Esophagus squamous epithelium (tissue), 5 donors: ENCODE measurements at regions not wholly inside any gene's neighbourhood (a gene's known extent, or its start where the extent isn't known, plus 50 kb on each side); places are given as distances from the start of the nearest gene placed in this dataset.

Experiments used
- DNase-seq: peaks from one replicate; lab custom pipeline; 2025; lab: John Stamatoyannopoulos, UW
- H3K27ac ChIP-seq, 4 donors: fragments of 200-600 bp; sonication (generic); one replicate each; pipeline ENCODE4 v1.5.1; 2016 to 2019; ENCODE audit warnings: mild to moderate bottlenecking in 1 of 4
- H3K27me3 ChIP-seq, 4 donors: fragments of 200-600 bp; sonication (generic); 1 replicate in 3 of 4; 2 replicates in 1 of 4; pipeline versions ENCODE4 v1.5.1 to v1.6.0; 2017 to 2021; ENCODE audit warnings: antibody characterized with exemption in 1 of 4
- H3K36me3 ChIP-seq, 3 donors: fragments of 200-600 bp; sonication (generic); one replicate each; pipeline ENCODE4 v1.5.1; 2016 to 2019
- H3K4me1 ChIP-seq, 3 donors: fragments of 200-600 bp; sonication (generic); one replicate each; pipeline ENCODE4 v1.5.1; 2017 to 2019
- H3K4me3 ChIP-seq, 4 donors: fragments of 200-600 bp; sonication (generic); 1 replicate in 3 of 4; 2 replicates in 1 of 4; pipeline ENCODE4 v1.5.1; 2016 to 2019; ENCODE audit warnings: mild to moderate bottlenecking in 2 of 4, moderate library complexity in 1 of 4
- H3K9me3 ChIP-seq, 3 donors: fragments of 200-600 bp; sonication (generic); one replicate each; pipeline ENCODE4 v1.5.1; 2016 to 2019
- POLR2A ChIP-seq, 4 donors: fragments of 450-650 bp; IDR thresholded peaks; one replicate each; pipeline ENCODE4 v1.6.1; 2017; ENCODE audit warnings: antibody characterized with exemption in 4 of 4, mild to moderate bottlenecking in 4 of 4, moderate library complexity in 3 of 4
- WGBS, 2 donors: methylation state at CpG; one replicate each; pipeline ENCODE4 v1.1.5; 2018; 5-methylcytosine and 5-hydroxymethylcytosine counted together
- intact Hi-C: fragments of 100-400 bp; cut with DNase I; formaldehyde crosslinking; loops from one replicate; pipeline ENCODE4 v1.15.0; 2022
- TF ChIP-seq, protein P1 (sequence below), 6 experiments: fragments of 450-650 bp in 4 of 6; fragments of 200-600 bp in 2 of 6; sonication (generic) in 2 of 6; IDR thresholded peaks; one replicate each; pipeline ENCODE4 v1.5.1; 2016 to 2019; ENCODE audit warnings: antibody characterized with exemption in 6 of 6, mild to moderate bottlenecking in 4 of 6, moderate library complexity in 4 of 6
- donor health status: DM: yes; HTN: yes; CAD: no.

DNA sequence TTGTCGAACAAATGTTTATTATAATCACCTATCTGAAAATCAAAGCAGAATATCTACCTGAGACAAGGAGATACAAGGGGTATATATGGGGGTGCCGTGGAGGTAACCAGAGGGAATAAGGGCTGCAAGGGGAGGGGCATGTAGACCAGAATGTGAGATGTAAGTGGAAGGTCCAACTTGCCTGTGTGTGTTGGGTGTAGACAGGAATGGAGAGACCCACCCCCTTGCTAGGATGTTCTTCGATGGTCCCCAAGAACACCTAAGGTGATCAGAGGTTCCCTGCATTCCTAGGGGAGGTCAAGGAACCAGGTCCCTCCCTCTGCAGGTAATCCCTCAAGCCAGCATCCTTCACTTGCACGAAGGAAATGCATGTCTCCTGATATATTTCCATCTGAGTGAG is 167.9 kb downstream of the DICER1 start:
- H3K36me3 ChIP-seq: no peaks in the 10 kb centered on the region
- H3K27ac ChIP-seq: no peak overlapping the region
- H3K9me3 ChIP-seq: no peaks in the 10 kb centered on the region
- WGBS, 2 donors: 55 to 73% methylated on average over 4 of the region's 4 CpGs
- intact Hi-C loops: no loop called here
- no peak overlapping the region for H3K4me3 ChIP-seq
- H3K4me1 ChIP-seq: no peaks in the 10 kb centered on the region
- DNase-seq: no peak
- TF ChIP-seq, protein P1, sequence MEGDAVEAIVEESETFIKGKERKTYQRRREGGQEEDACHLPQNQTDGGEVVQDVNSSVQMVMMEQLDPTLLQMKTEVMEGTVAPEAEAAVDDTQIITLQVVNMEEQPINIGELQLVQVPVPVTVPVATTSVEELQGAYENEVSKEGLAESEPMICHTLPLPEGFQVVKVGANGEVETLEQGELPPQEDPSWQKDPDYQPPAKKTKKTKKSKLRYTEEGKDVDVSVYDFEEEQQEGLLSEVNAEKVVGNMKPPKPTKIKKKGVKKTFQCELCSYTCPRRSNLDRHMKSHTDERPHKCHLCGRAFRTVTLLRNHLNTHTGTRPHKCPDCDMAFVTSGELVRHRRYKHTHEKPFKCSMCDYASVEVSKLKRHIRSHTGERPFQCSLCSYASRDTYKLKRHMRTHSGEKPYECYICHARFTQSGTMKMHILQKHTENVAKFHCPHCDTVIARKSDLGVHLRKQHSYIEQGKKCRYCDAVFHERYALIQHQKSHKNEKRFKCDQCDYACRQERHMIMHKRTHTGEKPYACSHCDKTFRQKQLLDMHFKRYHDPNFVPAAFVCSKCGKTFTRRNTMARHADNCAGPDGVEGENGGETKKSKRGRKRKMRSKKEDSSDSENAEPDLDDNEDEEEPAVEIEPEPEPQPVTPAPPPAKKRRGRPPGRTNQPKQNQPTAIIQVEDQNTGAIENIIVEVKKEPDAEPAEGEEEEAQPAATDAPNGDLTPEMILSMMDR (IDR thresholded peaks at IDR 0.05): no peak
- TF ChIP-seq POLR2A (IDR thresholded peaks at IDR 0.05): no peak
- H3K27me3 ChIP-seq: no peaks in the 10 kb centered on the region

DNA sequence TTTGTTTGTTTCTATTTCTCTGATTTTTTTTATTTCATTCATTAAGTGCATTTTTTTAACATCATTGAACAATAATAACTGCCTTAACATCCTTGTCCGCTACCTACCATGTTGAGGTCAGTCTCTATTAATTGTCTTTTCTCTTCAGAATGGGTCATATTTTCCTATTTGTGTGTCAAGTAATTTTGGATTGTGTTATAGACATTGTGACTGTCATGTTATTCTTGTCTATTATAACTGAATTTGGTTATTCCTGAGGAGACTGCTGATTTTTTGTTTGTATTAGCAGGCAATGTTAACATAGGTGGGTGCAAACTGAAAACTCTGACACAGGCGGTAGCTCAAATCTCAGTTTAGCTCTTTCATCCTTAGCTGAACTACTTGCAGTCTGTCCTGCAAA is 169.9 kb downstream of the DICER1 start:
- no peak overlapping the region for H3K4me3 ChIP-seq
- no peaks in the 10 kb centered on the region for H3K4me1 ChIP-seq
- 93 to 96% methylated on average over 2 of the region's 2 CpGs for WGBS, 2 donors
- DNase-seq: no peak
- H3K36me3 ChIP-seq: no peaks in the 10 kb centered on the region
- H3K27me3 ChIP-seq: no peaks in the 10 kb centered on the region
- no peak overlapping the region for H3K27ac ChIP-seq
- no peak for TF ChIP-seq POLR2A (IDR thresholded peaks at IDR 0.05)
- TF ChIP-seq, protein P1 (IDR thresholded peaks at IDR 0.05): no peak
- intact Hi-C loops: no loop called here
- H3K9me3 ChIP-seq: no peaks in the 10 kb centered on the region

DNA sequence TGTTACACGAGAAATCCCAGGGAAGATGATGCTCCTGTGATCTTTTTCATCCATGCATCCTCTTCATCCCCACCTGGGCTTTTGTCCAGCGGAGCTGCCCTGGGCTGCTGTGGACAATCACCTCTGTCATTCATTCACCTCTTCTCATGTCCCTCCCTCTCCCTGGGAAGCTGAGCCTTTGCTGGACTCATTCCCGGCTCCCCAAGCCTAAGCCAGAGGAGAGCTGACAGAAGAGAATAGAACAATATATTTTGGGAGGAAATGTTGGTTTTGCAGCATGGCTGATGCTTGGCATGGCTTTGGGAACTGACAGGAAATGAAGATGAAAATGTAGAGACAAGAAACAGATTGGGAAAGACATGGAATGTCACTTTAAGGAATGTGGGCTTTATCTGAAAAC is 177.4 kb downstream of the DICER1 start:
- TF ChIP-seq, protein P1 (IDR thresholded peaks at IDR 0.05): no peak
- no peak for TF ChIP-seq POLR2A (IDR thresholded peaks at IDR 0.05)
- Histone ChIP-seq H3K27me3 (no peaks in the 10 kb centered on the region), H3K27ac (no peak overlapping the region), H3K4me3 (no peak overlapping the region), H3K9me3 (no peaks in the 10 kb centered on the region), H3K4me1 (no peaks in the 10 kb centered on the region), H3K36me3 (no peaks in the 10 kb centered on the region)
- no peak for DNase-seq
- intact Hi-C loops: no loop called here
- WGBS, 2 donors: 52 to 55% methylated on average over 2 to 3 of the region's 3 CpGs

GRCh38 chr14:94977016-94977415 is 180.3 kb downstream of the DICER1 start:
- DNase-seq: no peak
- WGBS, 2 donors: 27 to 28% methylated on average over 2 of the region's 2 CpGs
- TF ChIP-seq, protein P1 (IDR thresholded peaks at IDR 0.05): no peak
- no peak for TF ChIP-seq POLR2A (IDR thresholded peaks at IDR 0.05)
- H3K27ac ChIP-seq: no peak overlapping the region
- H3K4me3 ChIP-seq: no peak overlapping the region
- no peaks in the 10 kb centered on the region for H3K27me3 ChIP-seq
- no peaks in the 10 kb centered on the region for H3K9me3 ChIP-seq
- H3K36me3 ChIP-seq: no peaks in the 10 kb centered on the region
- H3K4me1 ChIP-seq: no peaks in the 10 kb centered on the region
- intact Hi-C loops: no loop called here

GRCh38 chr14:94975366-94975765 is 182.0 kb downstream of the DICER1 start:
- TF ChIP-seq POLR2A (IDR thresholded peaks at IDR 0.05): no peak
- TF ChIP-seq, protein P1 (IDR thresholded peaks at IDR 0.05): no peak
- 67 to 70% methylated on average over 1 of the region's 1 CpG for WGBS, 2 donors
- H3K36me3 ChIP-seq: no peaks in the 10 kb centered on the region
- no peaks in the 10 kb centered on the region for H3K4me1 ChIP-seq
- intact Hi-C loops: no loop called here
- no peak overlapping the region for H3K27ac ChIP-seq
- H3K9me3 ChIP-seq: no peaks in the 10 kb centered on the region
- H3K4me3 ChIP-seq: no peak overlapping the region
- H3K27me3 ChIP-seq: no peaks in the 10 kb centered on the region
- no peak for DNase-seq
